Activated B cell treated with CpG ODN at 0.5 μM for 24 hours (primary cell): ENCODE measurements at regions not wholly inside any gene's neighbourhood (a gene's known extent, or its start where the extent isn't known, plus 50 kb on each side); places are given as distances from the start of the nearest gene placed in this dataset.

Experiments used
- ATAC-seq: fragments of 200-7000 bp; cut with Tn5 transposase; one replicate; pipeline ENCODE4 v1.10.0; 2021; ENCODE audit warnings: low read depth, mild to moderate bottlenecking, moderate library complexity
- CTCF ChIA-PET: fragments of 350-600 bp; sonication (Branson Sonifier 250); formaldehyde crosslinking; loops from one replicate; lab custom pipeline; 2021; ENCODE audit warnings: antibody characterized with exemption; lab: Charles Lee
- POLR2A ChIA-PET: fragments of 350-600 bp; sonication (Branson Sonifier 250); formaldehyde crosslinking; loops from one replicate; lab custom pipeline; 2021; ENCODE audit warnings: antibody characterized with exemption; lab: Charles Lee
- DNase-seq: peaks from one replicate; pipeline ENCODE4 v3.0.0; 2022
- H3K27ac Mint-ChIP-seq: one replicate; pipeline ENCODE4 v1.8.0; 2020; ENCODE audit warnings: mixed read lengths
- H3K27me3 Mint-ChIP-seq: one replicate; pipeline ENCODE4 v1.8.0; 2021; ENCODE audit warnings: mixed read lengths
- H3K36me3 Mint-ChIP-seq: one replicate; pipeline ENCODE4 v1.8.0; 2021; ENCODE audit warnings: low read depth, mixed read lengths
- H3K4me1 Mint-ChIP-seq: one replicate; pipeline ENCODE4 v1.8.0; 2021; ENCODE audit warnings: mixed read lengths
- H3K4me3 Mint-ChIP-seq: one replicate; pipeline ENCODE4 v1.8.0; 2020; ENCODE audit warnings: mild to moderate bottlenecking, mixed read lengths
- H3K9me3 Mint-ChIP-seq: one replicate; pipeline ENCODE4 v1.8.0; 2020; ENCODE audit warnings: mixed read lengths
- CTCF ChIP-seq: fragments of 200-600 bp; IDR thresholded peaks from one replicate; pipeline ENCODE4 v1.8.0; 2022; ENCODE audit warnings: antibody characterized with exemption, mild to moderate bottlenecking
- intact Hi-C: fragments of 100-400 bp; cut with micrococcal nuclease; formaldehyde crosslinking; loops from one replicate; pipeline ENCODE4 v1.15.1; 2024

DNA sequence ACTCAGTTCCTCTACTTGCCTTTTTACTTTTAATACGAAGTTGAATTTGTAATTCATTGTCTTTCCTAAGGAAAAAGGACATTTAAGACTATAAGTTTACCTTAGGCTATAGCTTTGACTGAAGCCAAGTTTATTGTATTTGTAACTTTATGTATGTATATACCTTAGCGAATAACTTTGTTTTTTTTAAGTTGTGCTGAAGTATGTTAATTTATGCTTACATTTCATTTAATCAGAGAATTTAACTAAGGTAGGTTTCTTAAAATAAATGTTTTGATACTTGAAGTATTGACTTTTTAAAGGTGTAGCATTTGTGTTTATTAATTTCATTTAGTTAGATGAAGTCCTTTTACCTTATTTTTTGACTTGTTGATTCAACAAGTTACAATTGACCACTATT is 55.2 kb upstream of the TPTE start:
- DNase-seq (no peak), ATAC-seq (no peak)
- Mint-ChIP-seq H3K9me3 (no peaks in the 10 kb centered on the region), H3K27me3 (no peaks in the 10 kb centered on the region), H3K4me3 (no peak overlapping the region), H3K36me3 (no peaks in the 10 kb centered on the region), H3K27ac (no peak overlapping the region), H3K4me1 (no peaks in the 10 kb centered on the region)
- CTCF ChIA-PET: no interaction called here
- POLR2A ChIA-PET: no interaction called here
- no peak for TF ChIP-seq CTCF
- intact Hi-C loops: no loop called here
